OCI-LY1 (cell line): ENCODE measurements at regions not wholly inside any gene's neighbourhood (a gene's known extent, or its start where the extent isn't known, plus 50 kb on each side); places are given as distances from the start of the nearest gene placed in this dataset.

Experiments
- H2AFZ ChIP-seq: fragments of 200-600 bp; sonication (generic), shearing (Covaris generic); 2 replicates; pipeline ENCODE4 v1.6.0; 2014; ENCODE audit warnings: antibody characterized with exemption, mild to moderate bottlenecking, low read length
- H3F3A ChIP-seq: fragments of 200-600 bp; sonication (generic), shearing (Covaris generic); 2 replicates; pipeline ENCODE4 v1.6.0; 2014; ENCODE audit warnings: mild to moderate bottlenecking, antibody characterized with exemption, low read length, moderate library complexity; ENCODE audit not compliant: insufficient read depth
- H3K27ac ChIP-seq: fragments of 200-600 bp; sonication (generic); 2 replicates; pipeline ENCODE4 v1.5.1; 2014; ENCODE audit warnings: low read length, mixed run types, mild to moderate bottlenecking, low read depth; ENCODE audit not compliant: poor library complexity, severe bottlenecking
- H3K27me3 ChIP-seq: fragments of 200-600 bp; sonication (generic); 2 replicates; pipeline ENCODE4 v1.6.0; 2014; ENCODE audit warnings: antibody characterized with exemption, mild to moderate bottlenecking, low read length, moderate library complexity; ENCODE audit not compliant: insufficient read depth
- H3K36me3 ChIP-seq: fragments of 200-600 bp; sonication (generic); 2 replicates; pipeline ENCODE4 v1.6.1; 2014; ENCODE audit warnings: mild to moderate bottlenecking, antibody characterized with exemption, low read length, moderate library complexity, mixed read lengths; ENCODE audit not compliant: insufficient read depth
- H3K4me1 ChIP-seq: fragments of 200-600 bp; sonication (generic); 2 replicates; pipeline ENCODE4 v1.5.1; 2014; ENCODE audit warnings: mild to moderate bottlenecking, low read length, moderate library complexity; ENCODE audit not compliant: insufficient read depth, severe bottlenecking
- H3K4me2 ChIP-seq: fragments of 200-600 bp; sonication (generic), shearing (Covaris generic); 2 replicates; pipeline ENCODE4 v1.6.1; 2014; ENCODE audit warnings: low read length
- H3K4me3 ChIP-seq: fragments of 200-600 bp; sonication (generic); 2 replicates; pipeline ENCODE4 v1.5.1; 2014; ENCODE audit warnings: low read length, low read depth, mild to moderate bottlenecking, mixed read lengths; ENCODE audit not compliant: poor library complexity, severe bottlenecking
- H3K79me2 ChIP-seq: fragments of 200-600 bp; shearing (Covaris generic); 2 replicates; pipeline ENCODE4 v1.6.1; 2016; ENCODE audit warnings: mixed run types, low read length, mixed read lengths; ENCODE audit not compliant: insufficient read depth
- H3K9ac ChIP-seq: fragments of 200-600 bp; sonication (generic), shearing (Covaris generic); 2 replicates; pipeline ENCODE4 v1.6.1; 2014; ENCODE audit warnings: mild to moderate bottlenecking, low read length, mixed read lengths
- H3K9me2 ChIP-seq: fragments of 200-600 bp; sonication (generic), shearing (Covaris generic); 2 replicates; pipeline ENCODE4 v1.6.1; 2014; ENCODE audit warnings: low read depth, mild to moderate bottlenecking, low read length, mixed read lengths
- H3K9me3 ChIP-seq: fragments of 200-600 bp; shearing (Covaris generic); 2 replicates; pipeline ENCODE4 v1.6.1; 2014; ENCODE audit warnings: low read length, mixed read lengths
- H4K20me1 ChIP-seq: fragments of 200-600 bp; sonication (generic), shearing (Covaris generic); 2 replicates; pipeline ENCODE4 v1.6.0; 2016; ENCODE audit warnings: mild to moderate bottlenecking, low read length; ENCODE audit not compliant: insufficient read depth
- EZH2 ChIP-seq: fragments of 200-600 bp; sonication (generic), shearing (Covaris generic); IDR thresholded peaks from 2 replicates; pipeline ENCODE4 v1.8.0; 2017; ENCODE audit warnings: borderline replicate concordance, mixed run types, mild to moderate bottlenecking, antibody characterized with exemption, low read length, moderate library complexity, mixed read lengths
- TF ChIP-seq, protein P1 (sequence below): fragments of 200-600 bp; sonication (generic), shearing (Covaris generic); IDR thresholded peaks from 2 replicates; pipeline ENCODE4 v1.5.1; 2017; ENCODE audit warnings: mild to moderate bottlenecking, antibody characterized with exemption, low read length, moderate library complexity, mixed read lengths

DNA sequence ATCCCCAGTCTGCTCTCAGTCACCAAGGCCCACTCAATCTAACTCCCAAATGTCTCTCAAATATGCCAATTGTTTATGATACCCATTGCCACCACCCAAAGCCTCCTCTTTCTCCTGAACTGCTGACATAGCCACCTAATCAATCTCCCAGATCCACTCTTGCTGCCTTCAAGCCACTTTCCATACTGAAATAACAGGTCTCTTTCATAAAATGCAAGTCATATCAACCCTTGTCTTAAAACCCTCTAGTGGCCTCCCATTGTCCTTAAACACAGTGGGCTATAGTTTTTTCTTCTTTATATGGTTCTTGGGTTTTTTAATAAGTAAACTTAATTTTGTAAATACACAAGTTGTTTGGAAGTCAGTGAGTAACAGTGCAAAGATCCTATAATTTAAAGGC is 155.2 kb upstream of the ZC3H12C start:
- Histone ChIP-seq H3K4me3 (no peak overlapping the region), H3K9me3 (no peaks in the 10 kb centered on the region), H4K20me1 (no peaks in the 10 kb centered on the region), H3K36me3 (no peaks in the 10 kb centered on the region), H3K79me2 (no peaks in the 10 kb centered on the region), H3K4me1 (no peaks in the 10 kb centered on the region), H3F3A (no peaks in the 10 kb centered on the region), H3K9me2 (no peaks in the 10 kb centered on the region), H3K27ac (no peak overlapping the region), H3K9ac (no peak overlapping the region), H3K27me3 (no peaks in the 10 kb centered on the region), H2AFZ (no peak overlapping the region), H3K4me2 (no peak overlapping the region)
- TF ChIP-seq EZH2: no peak
- TF ChIP-seq, protein P1, sequence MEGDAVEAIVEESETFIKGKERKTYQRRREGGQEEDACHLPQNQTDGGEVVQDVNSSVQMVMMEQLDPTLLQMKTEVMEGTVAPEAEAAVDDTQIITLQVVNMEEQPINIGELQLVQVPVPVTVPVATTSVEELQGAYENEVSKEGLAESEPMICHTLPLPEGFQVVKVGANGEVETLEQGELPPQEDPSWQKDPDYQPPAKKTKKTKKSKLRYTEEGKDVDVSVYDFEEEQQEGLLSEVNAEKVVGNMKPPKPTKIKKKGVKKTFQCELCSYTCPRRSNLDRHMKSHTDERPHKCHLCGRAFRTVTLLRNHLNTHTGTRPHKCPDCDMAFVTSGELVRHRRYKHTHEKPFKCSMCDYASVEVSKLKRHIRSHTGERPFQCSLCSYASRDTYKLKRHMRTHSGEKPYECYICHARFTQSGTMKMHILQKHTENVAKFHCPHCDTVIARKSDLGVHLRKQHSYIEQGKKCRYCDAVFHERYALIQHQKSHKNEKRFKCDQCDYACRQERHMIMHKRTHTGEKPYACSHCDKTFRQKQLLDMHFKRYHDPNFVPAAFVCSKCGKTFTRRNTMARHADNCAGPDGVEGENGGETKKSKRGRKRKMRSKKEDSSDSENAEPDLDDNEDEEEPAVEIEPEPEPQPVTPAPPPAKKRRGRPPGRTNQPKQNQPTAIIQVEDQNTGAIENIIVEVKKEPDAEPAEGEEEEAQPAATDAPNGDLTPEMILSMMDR: no peak

DNA sequence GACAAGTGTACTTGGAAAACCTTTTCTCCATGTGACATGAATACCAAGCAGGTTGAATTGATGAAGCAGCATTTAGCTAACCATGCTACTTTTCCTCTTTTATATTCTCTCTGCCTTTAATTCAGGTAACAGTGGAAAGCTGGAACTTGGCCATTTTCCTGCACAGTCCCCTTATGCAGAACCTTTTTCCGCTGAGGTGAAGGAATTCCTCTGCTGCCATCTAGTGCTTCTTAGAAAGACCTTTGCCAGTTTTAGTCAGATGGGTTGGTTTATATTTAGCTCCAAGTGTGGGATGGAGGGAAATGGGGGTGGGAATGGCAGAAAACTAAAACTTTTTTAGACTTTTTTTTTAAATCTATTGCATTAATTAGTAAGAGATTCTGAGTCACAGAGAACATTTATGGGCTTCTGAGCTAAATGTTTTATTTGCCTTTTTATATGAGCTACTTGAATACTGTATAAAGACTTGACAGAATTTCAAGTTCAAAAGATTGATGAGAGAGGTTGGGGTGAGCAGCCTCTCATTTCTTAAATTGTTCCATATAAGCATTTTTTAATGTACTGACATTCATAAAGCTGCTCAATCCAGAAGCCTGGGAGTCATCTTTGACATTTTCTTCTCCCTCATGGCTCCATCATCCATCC is 153.9 kb upstream of the ZC3H12C start:
- no peak for TF ChIP-seq EZH2
- TF ChIP-seq, protein P1: peak; percentile 67
- Histone ChIP-seq H3K27ac (no peak overlapping the region), H3K27me3 (no peaks in the 10 kb centered on the region), H3K9ac (no peak overlapping the region), H3K9me3 (no peaks in the 10 kb centered on the region), H3K9me2 (no peaks in the 10 kb centered on the region), H4K20me1 (no peaks in the 10 kb centered on the region), H3K4me1 (no peaks in the 10 kb centered on the region), H3K36me3 (no peaks in the 10 kb centered on the region), H3K79me2 (no peaks in the 10 kb centered on the region), H3F3A (no peaks in the 10 kb centered on the region), H3K4me3 (no peak overlapping the region), H2AFZ (no peak overlapping the region), H3K4me2 (no peak overlapping the region)

DNA sequence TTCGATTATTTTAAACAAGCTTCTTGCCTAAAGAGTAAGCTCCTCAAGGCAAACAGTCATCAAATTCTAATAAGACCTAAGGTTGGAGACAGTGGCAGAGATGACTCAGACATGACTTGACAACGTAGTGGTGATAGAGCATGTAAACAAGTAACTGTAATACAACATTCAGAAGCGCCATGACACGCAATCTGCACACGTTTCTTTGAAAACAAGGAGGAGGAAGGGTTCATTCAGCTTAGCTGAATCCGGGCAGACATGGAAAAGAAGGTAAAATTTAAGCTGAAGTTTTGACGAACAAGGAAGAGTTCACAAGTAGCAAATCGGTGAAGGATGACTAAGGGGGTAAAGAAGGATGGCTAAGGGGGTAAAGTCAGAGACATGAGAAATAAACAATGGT is 152.4 kb upstream of the ZC3H12C start:
- H3K4me2 ChIP-seq: no peak overlapping the region

More for the DNA sequence above, 152.4 kb upstream of the ZC3H12C start:
- H3K9ac ChIP-seq: no peak overlapping the region
- no peak overlapping the region for H3K4me3 ChIP-seq
- no peaks in the 10 kb centered on the region for H3K36me3 ChIP-seq
- TF ChIP-seq, protein P1: no peak
- no peak for TF ChIP-seq EZH2
- no peak overlapping the region for H2AFZ ChIP-seq
- no peaks in the 10 kb centered on the region for H3K9me3 ChIP-seq
- H4K20me1 ChIP-seq: no peaks in the 10 kb centered on the region
- no peak overlapping the region for H3K27ac ChIP-seq
- peaks cover 3% of the 10 kb centered on the region for H3K4me1 ChIP-seq
- no peaks in the 10 kb centered on the region for H3F3A ChIP-seq
- H3K9me2 ChIP-seq: no peaks in the 10 kb centered on the region
- no peaks in the 10 kb centered on the region for H3K79me2 ChIP-seq
- no peaks in the 10 kb centered on the region for H3K27me3 ChIP-seq
